ENCODE measurements at regions not wholly inside any gene's neighbourhood (a gene's known extent, or its start where the extent isn't known, plus 50 kb on each side); places are given as distances from the start of the nearest gene placed in this dataset.
"Not testable (repeated sequence)": the region's sequence is repeated elsewhere in the genome, so short reads cannot be mapped to it uniquely, and the experiment has no call there.

- not testable (repeated sequence) for TF ChIP-seq CTCF, POLR2A (IDR thresholded peaks at IDR 0.05)
These were observed 340.7 kb upstream of the FLRT2 start for GRCh38 chr14:85189253-85189652.
